HL-60 (cell line): ENCODE measurements at regions not wholly inside any gene's neighbourhood (a gene's known extent, or its start where the extent isn't known, plus 50 kb on each side); places are given as distances from the start of the nearest gene placed in this dataset.

Experiments used
- DNase-seq, 2 experiments: peaks; one replicate each; pipeline ENCODE4 v3.0.0-alpha.2; 2010 to 2020; ENCODE audit warnings: low read depth in 1 of 2, low spot score in 1 of 2
- H3K27ac ChIP-seq: fragments of 250-450 bp; sonication (Bioruptor Pico); replicated peaks from 2 replicates; pipeline ENCODE4 v1.5.1; 2020; ENCODE audit warnings: mild to moderate bottlenecking, moderate library complexity
- H3K27me3 ChIP-seq: fragments of 250-450 bp; sonication (Bioruptor Pico); 2 replicates; pipeline ENCODE4 v1.5.1; 2021; ENCODE audit warnings: mild to moderate bottlenecking, moderate library complexity; ENCODE audit not compliant: insufficient read depth, poor library complexity, severe bottlenecking
- H3K4me3 ChIP-seq: replicated peaks from 2 replicates; pipeline ENCODE4 v1.5.1; 2011; ENCODE audit warnings: mild to moderate bottlenecking, control low read depth, low read length; ENCODE audit not compliant: insufficient read depth
- GABPA ChIP-seq: IDR thresholded peaks from 2 replicates; pipeline ENCODE4 v1.6.1; 2012; ENCODE audit warnings: low read depth
- POLR2AphosphoS5 ChIP-seq: IDR thresholded peaks from 2 replicates; pipeline ENCODE4 v1.6.1; 2012; ENCODE audit warnings: low read depth
- SPI1 ChIP-seq: IDR thresholded peaks from 2 replicates; pipeline ENCODE4 v1.6.1; 2012; ENCODE audit warnings: low read depth, mild to moderate bottlenecking, borderline replicate concordance
- TF ChIP-seq, protein P1 (sequence below): IDR thresholded peaks from one replicate; pipeline ENCODE4 v1.5.1; 2011; ENCODE audit warnings: low read length, control low read depth, inconsistent platforms; ENCODE audit not compliant: insufficient read depth
- TF ChIP-seq, protein P2 (sequence below): IDR thresholded peaks from 2 replicates; pipeline ENCODE4 v1.6.1; 2012; ENCODE audit warnings: low read depth; ENCODE audit not compliant: insufficient replicate concordance

DNA sequence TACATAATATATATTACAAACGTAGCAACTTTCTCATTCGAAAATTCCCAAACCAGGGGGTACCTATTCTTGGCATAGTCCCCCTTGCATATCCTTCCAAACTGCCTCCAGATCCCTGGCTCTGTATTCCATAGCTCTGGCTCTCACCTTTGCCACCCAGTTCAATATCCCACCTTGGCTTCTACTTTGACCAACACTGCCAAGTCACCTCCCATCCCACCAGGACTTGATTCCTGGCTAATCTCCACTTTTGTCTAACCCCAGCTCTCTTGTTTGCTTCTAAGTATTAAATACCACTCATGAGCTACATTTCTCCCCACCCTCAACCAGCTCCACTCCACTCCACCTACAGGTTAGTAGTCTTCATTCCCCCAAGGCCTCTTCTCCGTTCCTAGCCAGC, 103.2 kb upstream of the WDR75 start:
- TF ChIP-seq POLR2AphosphoS5 (no peak), GABPA (no peak)
- TF ChIP-seq, protein P1, sequence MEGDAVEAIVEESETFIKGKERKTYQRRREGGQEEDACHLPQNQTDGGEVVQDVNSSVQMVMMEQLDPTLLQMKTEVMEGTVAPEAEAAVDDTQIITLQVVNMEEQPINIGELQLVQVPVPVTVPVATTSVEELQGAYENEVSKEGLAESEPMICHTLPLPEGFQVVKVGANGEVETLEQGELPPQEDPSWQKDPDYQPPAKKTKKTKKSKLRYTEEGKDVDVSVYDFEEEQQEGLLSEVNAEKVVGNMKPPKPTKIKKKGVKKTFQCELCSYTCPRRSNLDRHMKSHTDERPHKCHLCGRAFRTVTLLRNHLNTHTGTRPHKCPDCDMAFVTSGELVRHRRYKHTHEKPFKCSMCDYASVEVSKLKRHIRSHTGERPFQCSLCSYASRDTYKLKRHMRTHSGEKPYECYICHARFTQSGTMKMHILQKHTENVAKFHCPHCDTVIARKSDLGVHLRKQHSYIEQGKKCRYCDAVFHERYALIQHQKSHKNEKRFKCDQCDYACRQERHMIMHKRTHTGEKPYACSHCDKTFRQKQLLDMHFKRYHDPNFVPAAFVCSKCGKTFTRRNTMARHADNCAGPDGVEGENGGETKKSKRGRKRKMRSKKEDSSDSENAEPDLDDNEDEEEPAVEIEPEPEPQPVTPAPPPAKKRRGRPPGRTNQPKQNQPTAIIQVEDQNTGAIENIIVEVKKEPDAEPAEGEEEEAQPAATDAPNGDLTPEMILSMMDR, result no peak
- H3K4me3 ChIP-seq, result no peak overlapping the region
- no peak for DNase-seq
- H3K27ac ChIP-seq, result no peak overlapping the region
- no peaks in the 10 kb centered on the region for H3K27me3 ChIP-seq

DNA sequence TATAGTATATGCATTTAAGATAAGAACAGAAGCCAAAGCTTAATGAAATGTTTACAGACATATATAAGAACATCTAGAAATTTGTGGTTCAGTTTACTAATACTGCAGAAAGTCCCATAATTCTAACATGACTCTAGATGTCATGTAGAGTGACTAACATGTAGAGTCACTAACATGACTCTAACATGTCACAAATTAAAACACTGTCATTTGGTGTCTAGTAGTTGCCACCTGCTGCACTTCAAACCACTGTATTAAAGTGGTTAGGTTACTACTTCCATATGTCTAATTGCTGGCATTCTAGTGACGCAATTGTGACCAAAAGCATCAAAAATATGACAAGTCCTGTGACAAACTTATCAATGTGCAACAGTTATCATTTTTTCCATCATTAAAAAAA, 100.2 kb upstream of the WDR75 start:
- no peak for DNase-seq
- Histone ChIP-seq H3K27ac (no peak overlapping the region), H3K27me3 (no peaks in the 10 kb centered on the region), H3K4me3 (no peak overlapping the region)
- no peak for TF ChIP-seq GABPA
- TF ChIP-seq, protein P1, result no peak
- TF ChIP-seq POLR2AphosphoS5, result no peak
- TF ChIP-seq SPI1, result no peak
- TF ChIP-seq, protein P2, sequence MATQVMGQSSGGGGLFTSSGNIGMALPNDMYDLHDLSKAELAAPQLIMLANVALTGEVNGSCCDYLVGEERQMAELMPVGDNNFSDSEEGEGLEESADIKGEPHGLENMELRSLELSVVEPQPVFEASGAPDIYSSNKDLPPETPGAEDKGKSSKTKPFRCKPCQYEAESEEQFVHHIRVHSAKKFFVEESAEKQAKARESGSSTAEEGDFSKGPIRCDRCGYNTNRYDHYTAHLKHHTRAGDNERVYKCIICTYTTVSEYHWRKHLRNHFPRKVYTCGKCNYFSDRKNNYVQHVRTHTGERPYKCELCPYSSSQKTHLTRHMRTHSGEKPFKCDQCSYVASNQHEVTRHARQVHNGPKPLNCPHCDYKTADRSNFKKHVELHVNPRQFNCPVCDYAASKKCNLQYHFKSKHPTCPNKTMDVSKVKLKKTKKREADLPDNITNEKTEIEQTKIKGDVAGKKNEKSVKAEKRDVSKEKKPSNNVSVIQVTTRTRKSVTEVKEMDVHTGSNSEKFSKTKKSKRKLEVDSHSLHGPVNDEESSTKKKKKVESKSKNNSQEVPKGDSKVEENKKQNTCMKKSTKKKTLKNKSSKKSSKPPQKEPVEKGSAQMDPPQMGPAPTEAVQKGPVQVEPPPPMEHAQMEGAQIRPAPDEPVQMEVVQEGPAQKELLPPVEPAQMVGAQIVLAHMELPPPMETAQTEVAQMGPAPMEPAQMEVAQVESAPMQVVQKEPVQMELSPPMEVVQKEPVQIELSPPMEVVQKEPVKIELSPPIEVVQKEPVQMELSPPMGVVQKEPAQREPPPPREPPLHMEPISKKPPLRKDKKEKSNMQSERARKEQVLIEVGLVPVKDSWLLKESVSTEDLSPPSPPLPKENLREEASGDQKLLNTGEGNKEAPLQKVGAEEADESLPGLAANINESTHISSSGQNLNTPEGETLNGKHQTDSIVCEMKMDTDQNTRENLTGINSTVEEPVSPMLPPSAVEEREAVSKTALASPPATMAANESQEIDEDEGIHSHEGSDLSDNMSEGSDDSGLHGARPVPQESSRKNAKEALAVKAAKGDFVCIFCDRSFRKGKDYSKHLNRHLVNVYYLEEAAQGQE, result no peak

DNA sequence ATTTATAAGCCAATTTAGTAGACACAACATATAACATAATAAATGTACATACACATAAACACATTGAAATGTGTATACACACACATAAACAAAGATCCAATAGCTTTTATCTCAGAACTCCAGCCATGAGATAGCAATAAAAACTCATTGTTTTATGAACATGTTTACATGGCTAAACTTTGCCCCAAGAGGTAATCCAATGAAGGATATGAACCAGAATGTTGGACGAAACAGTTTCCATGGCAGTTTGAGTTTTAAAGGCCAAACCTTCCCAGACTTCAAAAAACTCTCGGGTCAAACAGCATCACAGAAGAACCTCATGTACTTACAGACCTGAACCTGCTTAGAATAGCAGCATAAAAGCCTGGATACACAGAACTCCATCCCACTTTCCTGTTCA, 97.2 kb upstream of the WDR75 start:
- H3K4me3 ChIP-seq, result no peak overlapping the region
- H3K27ac ChIP-seq, result no peak overlapping the region
- TF ChIP-seq SPI1 (no peak), GABPA (no peak), POLR2AphosphoS5 (no peak)
- TF ChIP-seq, protein P2, result no peak
- TF ChIP-seq, protein P1, result no peak
- DNase-seq, result no peak
- no peaks in the 10 kb centered on the region for H3K27me3 ChIP-seq

DNA sequence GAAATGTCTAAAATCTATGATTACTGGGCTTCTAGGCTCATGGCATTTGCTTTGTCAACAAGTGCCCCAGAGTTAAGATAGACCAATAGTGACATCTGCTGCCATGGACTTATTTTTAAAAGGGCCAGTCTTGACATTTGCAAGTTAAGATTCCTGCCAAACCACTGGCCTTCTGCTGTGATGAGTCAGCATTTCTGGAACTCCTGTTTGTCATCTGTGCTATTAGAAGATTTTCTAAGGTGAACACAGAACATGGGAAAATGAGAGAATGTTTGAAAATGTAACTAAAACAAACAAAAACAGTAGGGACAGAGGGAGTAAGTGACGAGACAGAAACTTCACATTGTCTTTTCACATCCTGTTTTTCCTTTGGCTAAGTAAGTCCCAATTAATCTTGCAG, 93.7 kb upstream of the WDR75 start:
- no peak for DNase-seq
- H3K27ac ChIP-seq, result no peak overlapping the region
- H3K27me3 ChIP-seq, result no peaks in the 10 kb centered on the region
- TF ChIP-seq SPI1 (no peak), POLR2AphosphoS5 (no peak), GABPA (no peak)
- TF ChIP-seq, protein P1, result no peak
- TF ChIP-seq, protein P2, result no peak
- no peak overlapping the region for H3K4me3 ChIP-seq
